CD4-positive, alpha-beta T cell (primary cell): ENCODE measurements at regions not wholly inside any gene's neighbourhood (a gene's known extent, or its start where the extent isn't known, plus 50 kb on each side); places are given as distances from the start of the nearest gene placed in this dataset.

Experiments used
- ATAC-seq: fragments of 200-7000 bp; cut with Tn5 transposase; one replicate; pipeline ENCODE4 v1.10.0; 2022; ENCODE audit warnings: mild to moderate bottlenecking; ENCODE audit not compliant: poor library complexity
- CTCF ChIA-PET: fragments of 350-600 bp; sonication (Branson Sonifier 250); formaldehyde crosslinking; loops from one replicate; lab custom pipeline; 2021; ENCODE audit warnings: antibody characterized with exemption, inconsistent platforms; lab: Charles Lee
- POLR2A ChIA-PET: fragments of 350-600 bp; sonication (Branson Sonifier 250); formaldehyde crosslinking; loops from one replicate; lab custom pipeline; 2021; ENCODE audit warnings: antibody characterized with exemption, inconsistent platforms; lab: Charles Lee
- DNase-seq, 14 experiments: peaks; one replicate each; pipeline ENCODE4 v3.0.0-alpha.2; 2013 to 2020; ENCODE audit warnings: mixed read lengths in 2 of 14
- H3K27ac ChIP-seq, 2 donors: one replicate each; pipeline versions ENCODE4 v1.5.1 to v1.7.0; 2013; ENCODE audit warnings: low read length in 2 of 2, low read depth in 1 of 2, mild to moderate bottlenecking in 1 of 2
- H3K27me3 ChIP-seq, 2 experiments: 1 replicate in 1 of 2; 2 replicates in 1 of 2; pipeline versions ENCODE4 v1.6.1 to v1.7.0; 2013; ENCODE audit warnings: low read length in 2 of 2, control low read depth in 1 of 2, mild to moderate bottlenecking in 1 of 2, moderate library complexity in 1 of 2; ENCODE audit not compliant: insufficient read depth in 2 of 2, control insufficient read depth in 1 of 2
- H3K36me3 ChIP-seq: one replicate; pipeline ENCODE4 v1.6.1; 2013; ENCODE audit warnings: low read length, control low read depth; ENCODE audit not compliant: insufficient read depth
- H3K4me1 ChIP-seq: one replicate; pipeline ENCODE4 v1.6.1; 2013; ENCODE audit warnings: low read length, control low read depth; ENCODE audit not compliant: insufficient read depth
- H3K4me3 ChIP-seq: one replicate; pipeline ENCODE4 v1.5.1; 2013; ENCODE audit warnings: mild to moderate bottlenecking, low read length, moderate library complexity
- H3K9me3 ChIP-seq, 2 experiments: 1 replicate in 1 of 2; 2 replicates in 1 of 2; pipeline versions ENCODE4 v1.6.1 to v1.7.0; 2013; ENCODE audit warnings: low read length in 2 of 2, mild to moderate bottlenecking in 2 of 2, control low read depth in 1 of 2, moderate library complexity in 1 of 2; ENCODE audit not compliant: control insufficient read depth in 1 of 2, insufficient read depth in 1 of 2
- H3K27ac Mint-ChIP-seq: one replicate; pipeline ENCODE4 v1.8.0; 2020; ENCODE audit warnings: mixed read lengths
- H3K27me3 Mint-ChIP-seq: one replicate; pipeline ENCODE4 v1.8.0; 2021; ENCODE audit warnings: mixed read lengths
- H3K36me3 Mint-ChIP-seq: one replicate; pipeline ENCODE4 v1.8.0; 2021; ENCODE audit warnings: low read depth, mixed read lengths
- H3K4me1 Mint-ChIP-seq: one replicate; pipeline ENCODE4 v1.8.0; 2021; ENCODE audit warnings: low read depth, mixed read lengths
- H3K4me3 Mint-ChIP-seq: one replicate; pipeline ENCODE4 v1.8.0; 2020; ENCODE audit warnings: mild to moderate bottlenecking, mixed read lengths
- H3K9me3 Mint-ChIP-seq: one replicate; pipeline ENCODE4 v1.8.0; 2020; ENCODE audit warnings: mixed read lengths
- CTCF ChIP-seq: fragments of 200-600 bp; IDR thresholded peaks from one replicate; pipeline ENCODE4 v1.8.0; 2022; ENCODE audit warnings: antibody characterized with exemption, mild to moderate bottlenecking
- intact Hi-C, 2 experiments: fragments of 100-400 bp; cut with DNase I in 1 of 2; cut with micrococcal nuclease in 1 of 2; formaldehyde crosslinking; loops; one replicate each; pipeline versions ENCODE4 v1.15.1 to v1.9.0; 2023 to 2025; cut with DNase I, micrococcal nuclease

GRCh38 chr1:22276396-22276748, 133.5 kb upstream of the WNT4 start:
- Mint-ChIP-seq H3K27ac (no peak overlapping the region), H3K9me3 (peaks cover 3% of the 10 kb centered on the region), H3K4me1 (no peaks in the 10 kb centered on the region), H3K4me3 (no peak overlapping the region), H3K27me3 (peaks cover 26% of the 10 kb centered on the region), H3K36me3 (no peaks in the 10 kb centered on the region)
- ATAC-seq: no peak
- POLR2A ChIA-PET: no interaction called here
- no peak for TF ChIP-seq CTCF
- H3K4me1 ChIP-seq: no peaks in the 10 kb centered on the region
- no peak overlapping the region for H3K27ac ChIP-seq
- H3K27me3 ChIP-seq: peaks cover 0 to 3% of the 10 kb centered on the region in 2 experiments
- H3K36me3 ChIP-seq: no peaks in the 10 kb centered on the region
- peaks cover 0 to 6% of the 10 kb centered on the region in 2 experiments for H3K9me3 ChIP-seq
- CTCF ChIA-PET: no interaction called here
- DNase-seq: no peak
- H3K4me3 ChIP-seq: no peak overlapping the region
- intact Hi-C loops: loop anchor here in 1 of 2 experiments (10.0 kb wide), 1 partner anchor 142 kb away; no protein-coding TSS in a partner anchor

DNA sequence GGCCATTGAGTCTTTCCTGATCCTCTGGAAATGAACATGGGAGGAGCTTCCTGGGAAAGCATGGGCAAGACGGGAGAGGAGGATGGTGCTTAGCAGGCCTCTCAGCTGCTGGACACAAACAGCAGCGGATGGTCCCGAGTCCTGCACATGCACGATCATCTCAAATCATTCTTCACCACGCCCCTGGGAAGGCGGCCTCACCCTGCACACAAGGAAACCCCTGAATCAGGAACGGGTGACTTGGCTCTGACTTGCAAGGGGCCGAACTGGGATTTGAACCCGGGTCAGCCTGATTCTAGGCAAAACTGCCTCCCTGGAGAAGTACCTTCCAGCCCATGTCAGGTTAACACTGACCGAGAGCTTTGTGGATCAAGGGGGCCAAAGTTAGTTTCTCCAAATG, 134.8 kb upstream of the WNT4 start:
- intact Hi-C loops: loop anchor here in 1 of 2 experiments (10.0 kb wide), 1 partner anchor 143 kb away; no protein-coding TSS in a partner anchor
- POLR2A ChIA-PET: no interaction called here
- CTCF ChIA-PET: no interaction called here
- no peaks in the 10 kb centered on the region for H3K36me3 ChIP-seq
- ATAC-seq: no peak
- H3K4me3 Mint-ChIP-seq: no peak overlapping the region
- H3K27ac ChIP-seq: no peak overlapping the region
- no peaks in the 10 kb centered on the region for H3K36me3 Mint-ChIP-seq
- peaks cover 0 to 6% of the 10 kb centered on the region in 2 experiments for H3K9me3 ChIP-seq
- peaks cover 32% of the 10 kb centered on the region for H3K27me3 Mint-ChIP-seq
- peaks cover 3% of the 10 kb centered on the region for H3K9me3 Mint-ChIP-seq
- H3K4me1 Mint-ChIP-seq: no peaks in the 10 kb centered on the region
- no peak overlapping the region for H3K4me3 ChIP-seq
- no peak for TF ChIP-seq CTCF
- no peaks in the 10 kb centered on the region for H3K4me1 ChIP-seq
- peaks cover 0 to 6% of the 10 kb centered on the region in 2 experiments for H3K27me3 ChIP-seq
- DNase-seq: no peak
- no peak overlapping the region for H3K27ac Mint-ChIP-seq

DNA sequence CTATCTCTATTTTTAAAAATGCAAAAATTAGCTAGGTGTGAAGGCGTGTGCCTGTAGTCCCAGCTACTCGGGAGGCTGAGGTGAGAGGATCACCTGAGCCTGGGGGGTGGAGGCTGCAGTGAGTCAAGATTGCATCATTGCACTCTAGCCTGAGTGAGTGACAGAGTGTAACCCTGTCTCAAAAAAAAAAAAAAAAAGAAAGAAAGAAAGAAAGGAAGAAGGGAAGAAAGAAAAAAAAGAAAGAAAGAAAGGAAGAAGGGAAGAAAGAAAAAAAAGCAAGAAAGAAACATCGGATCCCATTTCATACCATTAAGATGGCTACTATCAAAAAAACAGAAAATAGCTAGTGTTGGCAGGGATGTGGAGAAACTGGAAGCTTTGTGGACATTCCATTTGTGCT, 136.8 kb upstream of the WNT4 start:
- CTCF ChIA-PET: no interaction called here
- no peaks in the 10 kb centered on the region for H3K4me1 ChIP-seq
- H3K9me3 Mint-ChIP-seq: peaks cover 3% of the 10 kb centered on the region
- TF ChIP-seq CTCF: no peak
- ATAC-seq (no peak), DNase-seq (no peak)
- POLR2A ChIA-PET: no interaction called here
- intact Hi-C loops: loop anchor here in 1 of 2 experiments (10.0 kb wide), 1 partner anchor 145 kb away; no protein-coding TSS in a partner anchor
- no peak overlapping the region for H3K4me3 Mint-ChIP-seq
- peaks cover 0 to 6% of the 10 kb centered on the region in 2 experiments for H3K9me3 ChIP-seq
- no peak overlapping the region for H3K27ac Mint-ChIP-seq
- no peaks in the 10 kb centered on the region for H3K36me3 Mint-ChIP-seq
- no peak overlapping the region for H3K27ac ChIP-seq
- H3K36me3 ChIP-seq: no peaks in the 10 kb centered on the region
- peaks cover 0 to 13% of the 10 kb centered on the region in 2 experiments for H3K27me3 ChIP-seq
- no peaks in the 10 kb centered on the region for H3K4me1 Mint-ChIP-seq
- H3K4me3 ChIP-seq: no peak overlapping the region
- H3K27me3 Mint-ChIP-seq: peaks cover 47% of the 10 kb centered on the region
